ENCODE measurements at regions not wholly inside any gene's neighbourhood (a gene's known extent, or its start where the extent isn't known, plus 50 kb on each side); places are given as distances from the start of the nearest gene placed in this dataset.

DNA sequence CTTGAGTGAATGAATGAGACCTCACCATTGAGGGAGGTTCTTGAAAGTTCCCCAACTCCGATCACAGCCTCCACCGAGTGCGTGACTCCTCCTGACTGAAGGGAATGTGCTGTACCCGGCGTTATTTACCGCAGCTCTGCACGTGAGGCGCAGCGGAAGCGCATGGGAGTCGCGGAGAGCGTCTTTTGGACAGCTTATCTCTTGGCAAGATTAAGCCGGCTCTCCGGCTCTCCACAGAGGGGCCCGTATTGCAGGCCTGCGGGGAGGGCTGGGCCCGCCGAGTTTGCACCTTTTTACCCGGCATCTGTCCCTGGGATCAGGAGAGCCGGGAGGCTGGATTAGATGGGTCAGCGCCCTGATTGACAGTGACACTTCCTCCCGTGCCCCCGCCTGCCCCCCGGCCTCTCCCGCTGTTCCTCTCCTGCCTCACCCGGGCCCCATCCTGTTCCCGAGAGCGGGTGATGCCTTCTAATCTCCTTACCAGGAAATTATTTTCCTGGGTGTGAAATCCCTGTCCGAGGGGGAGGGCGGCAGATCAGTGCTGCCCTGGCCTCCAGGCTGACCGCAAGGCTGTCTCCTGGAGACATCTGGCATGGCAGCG, 176.3 kb downstream of the INHBB start:
- TF ChIP-seq, protein P1, sequence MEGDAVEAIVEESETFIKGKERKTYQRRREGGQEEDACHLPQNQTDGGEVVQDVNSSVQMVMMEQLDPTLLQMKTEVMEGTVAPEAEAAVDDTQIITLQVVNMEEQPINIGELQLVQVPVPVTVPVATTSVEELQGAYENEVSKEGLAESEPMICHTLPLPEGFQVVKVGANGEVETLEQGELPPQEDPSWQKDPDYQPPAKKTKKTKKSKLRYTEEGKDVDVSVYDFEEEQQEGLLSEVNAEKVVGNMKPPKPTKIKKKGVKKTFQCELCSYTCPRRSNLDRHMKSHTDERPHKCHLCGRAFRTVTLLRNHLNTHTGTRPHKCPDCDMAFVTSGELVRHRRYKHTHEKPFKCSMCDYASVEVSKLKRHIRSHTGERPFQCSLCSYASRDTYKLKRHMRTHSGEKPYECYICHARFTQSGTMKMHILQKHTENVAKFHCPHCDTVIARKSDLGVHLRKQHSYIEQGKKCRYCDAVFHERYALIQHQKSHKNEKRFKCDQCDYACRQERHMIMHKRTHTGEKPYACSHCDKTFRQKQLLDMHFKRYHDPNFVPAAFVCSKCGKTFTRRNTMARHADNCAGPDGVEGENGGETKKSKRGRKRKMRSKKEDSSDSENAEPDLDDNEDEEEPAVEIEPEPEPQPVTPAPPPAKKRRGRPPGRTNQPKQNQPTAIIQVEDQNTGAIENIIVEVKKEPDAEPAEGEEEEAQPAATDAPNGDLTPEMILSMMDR (IDR thresholded peaks at IDR 0.05): no peak
- TF ChIP-seq POLR2A (IDR thresholded peaks at IDR 0.05): no peak
